HepG2 (cell line): ENCODE measurements at regions not wholly inside any gene's neighbourhood (a gene's known extent, or its start where the extent isn't known, plus 50 kb on each side); places are given as distances from the start of the nearest gene placed in this dataset.

ENCODE experiments used
- ATAC-seq: fragments of 200-7000 bp; cut with Tn5 transposase; 3 replicates; pipeline ENCODE4 v1.9.1; 2020; ENCODE audit warnings: mild to moderate bottlenecking, moderate library complexity
- BruUV-seq: library from RNA; stranded (reverse); fragments of 400-500 nt; replicated peaks from 2 replicates; lab custom pipeline; 2021; lab: Mats Ljungman, UMichigan
- CTCF ChIA-PET: fragments of 300-600 bp; formaldehyde crosslinking; extraction: SDS; loops from one replicate; lab custom pipeline; 2021; ENCODE audit warnings: low total read pairs, inconsistent platforms, low intra/inter-chr PET ratio; lab: Yijun Ruan, JAX
- POLR2A ChIA-PET: fragments of 350-600 bp; sonication (Branson Sonifier 250); formaldehyde crosslinking; loops from one replicate; lab custom pipeline; 2020; ENCODE audit warnings: antibody characterized with exemption, inconsistent platforms; lab: Yijun Ruan, JAX
- DNase-seq: peaks from one replicate; pipeline ENCODE4 v3.0.0-alpha.2; 2015; ENCODE audit warnings: low spot score
- FAIRE-seq: peaks from 3 replicates; lab custom pipeline; 2011; peaks lifted over from hg19 to GRCh38; lab: Jason Lieb, UNC
- H2AFZ ChIP-seq: one replicate; pipeline ENCODE4 v1.6.1; 2011; ENCODE audit warnings: low read length, inconsistent platforms
- H3K27ac ChIP-seq: fragments of 300-600 bp; 3 replicates; pipeline ENCODE4 v1.8.0; 2011; ENCODE audit warnings: mixed run types, mild to moderate bottlenecking, mixed read lengths, low read length, inconsistent platforms; ENCODE audit not compliant: insufficient read depth; ENCODE audit errors: extremely low read length
- H3K27me3 ChIP-seq, 2 experiments: fragments of 200-600 bp in 1 of 2; 2 replicates in 1 of 2; 3 replicates in 1 of 2; pipeline versions ENCODE4 v1.6.0 to v1.8.0; 2011; ENCODE audit warnings: low read length in 2 of 2, mild to moderate bottlenecking in 2 of 2, moderate library complexity in 2 of 2, inconsistent platforms in 1 of 2; ENCODE audit not compliant: insufficient read depth in 2 of 2, control insufficient read depth in 1 of 2
- H3K36me3 ChIP-seq, 2 experiments: fragments of 200-600 bp in 1 of 2; replicated peaks in 1 of 2; 2 replicates in 1 of 2; 3 replicates in 1 of 2; pipeline versions ENCODE4 v1.5.1 to v1.8.0; 2011; ENCODE audit warnings: low read length in 2 of 2, inconsistent platforms in 1 of 2; ENCODE audit not compliant: insufficient read depth in 2 of 2, control insufficient read depth in 1 of 2
- H3K4me1 ChIP-seq: 2 replicates; pipeline ENCODE4 v1.5.1; 2012; ENCODE audit warnings: low read length, inconsistent platforms; ENCODE audit not compliant: insufficient read depth
- H3K4me2 ChIP-seq: 2 replicates; pipeline ENCODE4 v1.6.0; 2011; ENCODE audit warnings: low read depth, low read length, inconsistent platforms
- H3K4me3 ChIP-seq, 3 experiments: fragments of 200-600 bp in 1 of 3; sonication (generic), shearing (Covaris generic) in 1 of 3; replicated peaks in 1 of 3; 2 replicates each; pipeline ENCODE4 v1.5.1; 2011 to 2016; ENCODE audit warnings: low read length in 3 of 3, inconsistent platforms in 2 of 3, low read depth in 2 of 3, mild to moderate bottlenecking in 2 of 3, control low read depth in 1 of 3, mixed read lengths in 1 of 3; ENCODE audit not compliant: insufficient read depth in 1 of 3
- H3K79me2 ChIP-seq: one replicate; pipeline ENCODE4 v1.6.1; 2011; ENCODE audit warnings: low read length, inconsistent platforms; ENCODE audit not compliant: insufficient read depth
- H3K9ac ChIP-seq: 2 replicates; pipeline ENCODE4 v1.6.0; 2011; ENCODE audit warnings: mild to moderate bottlenecking, low read depth, low read length, inconsistent platforms; ENCODE audit not compliant: insufficient read depth
- H3K9me3 ChIP-seq: 2 replicates; pipeline ENCODE4 v1.5.1; 2012; ENCODE audit warnings: mild to moderate bottlenecking, low read length
- H4K20me1 ChIP-seq: 2 replicates; pipeline ENCODE4 v1.6.0; 2011; ENCODE audit warnings: inconsistent platforms, mild to moderate bottlenecking, low read length, moderate library complexity; ENCODE audit not compliant: insufficient read depth
- CTCF ChIP-seq: sonication (generic); formaldehyde crosslinking; IDR thresholded peaks from 2 replicates; pipeline ENCODE4 v1.5.0; 2020; ENCODE audit warnings: mild to moderate bottlenecking, missing genetic modification reagents, moderate library complexity
- KDM5B ChIP-seq: sonication (generic); formaldehyde crosslinking; IDR thresholded peaks from 2 replicates; pipeline ENCODE4 v1.4.0; 2020; ENCODE audit warnings: missing genetic modification reagents, mild to moderate bottlenecking, borderline replicate concordance
- NCOA1 ChIP-seq: sonication (generic); formaldehyde crosslinking; IDR thresholded peaks from 2 replicates; pipeline ENCODE4 v1.9.0; 2021; ENCODE audit warnings: missing genetic modification reagents
- SMC3 ChIP-seq: IDR thresholded peaks from 2 replicates; pipeline ENCODE4 v1.6.1; 2011; ENCODE audit warnings: low read length, improper control_type of control experiment
- STAG1 ChIP-seq: sonication (generic); formaldehyde crosslinking; IDR thresholded peaks from 2 replicates; pipeline ENCODE4 v1.4.0; 2020; ENCODE audit warnings: missing genetic modification reagents
- ZFP1 ChIP-seq: IDR thresholded peaks from 2 replicates; pipeline ENCODE4 v1.6.1; 2016
- ZNF615 ChIP-seq: sonication (generic); formaldehyde crosslinking; IDR thresholded peaks from 2 replicates; pipeline ENCODE4 v1.5.0; 2020; ENCODE audit warnings: mild to moderate bottlenecking, missing genetic modification reagents, borderline replicate concordance
- WGBS: methylation state at CpG from one replicate; pipeline ENCODE4 v1.1.6; 2017; ENCODE audit warnings: low lambda C conversion rate; 5-methylcytosine and 5-hydroxymethylcytosine counted together
- in situ Hi-C: cut with HindIII; loops from 2 replicates; pipeline ENCODE4 v1.10.0; 2017; ENCODE audit warnings: low pct_unique_long_range_greater_than_20kb; ENCODE audit not compliant: extremely low pct_ligation_motif_present
- intact Hi-C: fragments of 100-400 bp; cut with micrococcal nuclease; formaldehyde crosslinking; loops from one replicate; pipeline ENCODE4 v1.10.0; 2022; ENCODE audit not compliant: unreplicated experiment
- TF ChIP-seq, protein P1 (sequence below): sonication (generic); formaldehyde crosslinking; IDR thresholded peaks from 2 replicates; pipeline ENCODE4 v1.4.0; 2020; ENCODE audit warnings: missing genetic modification reagents

DNA sequence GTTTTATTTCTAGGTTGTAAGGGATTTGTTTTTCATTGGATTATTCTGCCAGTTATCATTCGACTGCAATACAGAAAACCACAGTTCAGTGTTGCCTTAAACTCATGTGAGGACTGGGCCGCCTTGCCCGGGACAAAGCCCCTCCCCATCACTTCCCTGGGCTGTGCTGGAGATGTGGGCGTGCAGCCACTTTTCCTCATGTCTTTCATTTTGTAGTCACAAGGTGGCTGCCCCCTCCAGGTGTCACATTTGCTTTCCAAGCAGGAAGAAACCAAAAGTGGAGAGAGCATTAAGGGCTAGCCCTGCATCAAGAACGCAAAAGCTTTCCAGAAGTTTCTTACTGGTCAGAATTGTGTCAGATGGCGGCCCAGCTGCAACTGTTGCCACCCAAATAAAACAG lies 492.5 kb upstream of the ID2 start:
- Histone ChIP-seq H2AFZ (no peak overlapping the region), H3K4me1 (peaks cover 11% of the 10 kb centered on the region), H3K9ac (no peak overlapping the region), H3K9me3 (no peaks in the 10 kb centered on the region), H3K36me3 (no peaks in the 10 kb centered on the region), H3K27ac (no peak overlapping the region), H4K20me1 (no peaks in the 10 kb centered on the region), H3K4me3 (no peak overlapping the region), H3K4me2 (no peak overlapping the region), H3K27me3 (peaks cover 0 to 32% of the 10 kb centered on the region in 2 experiments; a peak in 2 of 5 replicates), H3K79me2 (no peaks in the 10 kb centered on the region)
- FAIRE-seq (no peak), DNase-seq (no peak), ATAC-seq (peak; percentile 49)
- CTCF ChIA-PET: no interaction called here
- BruUV-seq: no TSS peak
- intact Hi-C loops: no loop called here
- WGBS: 42% methylated on average over 6 of the region's 6 CpGs
- in situ Hi-C loops: no loop called here
- POLR2A ChIA-PET: no interaction called here
- TF ChIP-seq STAG1 (CRISPR knock-in tag): peak; percentile 34
- TF ChIP-seq NCOA1 (CRISPR knock-in tag): no peak
- no peak for TF ChIP-seq ZFP1 (CRISPR knock-in tag)
- TF ChIP-seq CTCF (CRISPR knock-in tag): peak; percentile 21; the same call in 1 of the 2 replicates
- 0 out of 2 replicates have a peak, but pooled peaks have one; percentile 8 for TF ChIP-seq SMC3
- TF ChIP-seq KDM5B (CRISPR knock-in tag): no peak
- TF ChIP-seq, protein P1, sequence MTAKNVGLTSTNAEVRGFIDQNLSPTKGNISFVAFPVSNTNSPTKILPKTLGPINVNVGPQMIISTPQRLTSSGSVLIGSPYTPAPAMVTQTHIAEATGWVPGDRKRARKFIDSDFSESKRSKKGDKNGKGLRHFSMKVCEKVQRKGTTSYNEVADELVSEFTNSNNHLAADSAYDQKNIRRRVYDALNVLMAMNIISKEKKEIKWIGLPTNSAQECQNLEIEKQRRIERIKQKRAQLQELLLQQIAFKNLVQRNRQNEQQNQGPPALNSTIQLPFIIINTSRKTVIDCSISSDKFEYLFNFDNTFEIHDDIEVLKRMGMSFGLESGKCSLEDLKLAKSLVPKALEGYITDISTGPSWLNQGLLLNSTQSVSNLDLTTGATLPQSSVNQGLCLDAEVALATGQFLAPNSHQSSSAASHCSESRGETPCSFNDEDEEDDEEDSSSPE: no peak
- no peak for TF ChIP-seq ZNF615
